ENCODE measurements at regions not wholly inside any gene's neighbourhood (a gene's known extent, or its start where the extent isn't known, plus 50 kb on each side); places are given as distances from the start of the nearest gene placed in this dataset.

- no peak for TF ChIP-seq CTCF (IDR thresholded peaks at IDR 0.05 in 8 of 11, conservative IDR thresholded peaks at IDR 0.05 in 3 of 11)
- TF ChIP-seq POLR2A (IDR thresholded peaks at IDR 0.05) = no peak
Measured at GRCh38 chr4:124017185-124017785, 620.7 kb downstream of the SPRY1 start.
